A549 (cell line): ENCODE measurements at regions not wholly inside any gene's neighbourhood (a gene's known extent, or its start where the extent isn't known, plus 50 kb on each side); places are given as distances from the start of the nearest gene placed in this dataset.
A peak's percentile ranks its signal among the peaks of the same experiment; 100 is the strongest.

Experiments used
- ATAC-seq, 2 experiments: fragments of 200-7000 bp in 1 of 2; fragments of >200 bp in 1 of 2; cut with Nextera tagmentation in 1 of 2; cut with Tn5 transposase in 1 of 2; 3 replicates each; pipeline versions ENCODE4 v1.8.0 to v1.9.1; 2018 to 2020; ENCODE audit warnings: mild to moderate bottlenecking in 1 of 2, moderate library complexity in 1 of 2
- CTCF ChIA-PET: fragments of 300-600 bp; sonication (Branson Sonifier 250); formaldehyde crosslinking; extraction: SDS; loops from one replicate; lab custom pipeline; 2021; ENCODE audit warnings: antibody characterized with exemption, inconsistent platforms; lab: Yijun Ruan, JAX
- POLR2A ChIA-PET: fragments of 350-600 bp; formaldehyde crosslinking; extraction: SDS; loops from one replicate; lab custom pipeline; 2021; ENCODE audit warnings: antibody characterized with exemption, inconsistent platforms; lab: Yijun Ruan, JAX
- DNase-seq, 2 experiments: peaks; one replicate each; pipeline versions ENCODE4 v3.0.0 to v3.0.0-alpha.2; 2011 to 2016; ENCODE audit warnings: low read depth in 1 of 2, low spot score in 1 of 2
- FAIRE-seq: peaks from 2 replicates; lab custom pipeline; 2011; peaks lifted over from hg19 to GRCh38; lab: Jason Lieb, UNC
- H3K27ac ChIP-seq, 2 experiments: fragments of >200 bp; sonication (Bioruptor Twin); formaldehyde crosslinking; 3 replicates each; pipeline ENCODE4 v1.5.1; 2016 to 2017
- H3K4me1 ChIP-seq: fragments of >200 bp; sonication (Bioruptor Twin); formaldehyde crosslinking; 3 replicates; pipeline ENCODE4 v1.6.1; 2016
- H3K4me2 ChIP-seq: fragments of >200 bp; sonication (Bioruptor Twin); formaldehyde crosslinking; 3 replicates; pipeline ENCODE4 v1.6.1; 2016
- H3K4me3 ChIP-seq: fragments of >200 bp; sonication (Bioruptor Twin); formaldehyde crosslinking; 3 replicates; pipeline ENCODE4 v1.5.1; 2016
- H3K9me3 ChIP-seq: fragments of >200 bp; sonication (Bioruptor Twin); formaldehyde crosslinking; 3 replicates; pipeline ENCODE4 v1.6.1; 2016
- BHLHE40 ChIP-seq: IDR thresholded peaks from 2 replicates; pipeline ENCODE4 v1.6.1; 2012; ENCODE audit warnings: low read depth, low read length, inconsistent platforms
- CBX2 ChIP-seq: fragments of 200-600 bp; sonication (generic); IDR thresholded peaks from 2 replicates; pipeline ENCODE4 v1.6.1; 2016; ENCODE audit warnings: low read depth, mild to moderate bottlenecking, borderline replicate concordance
- CHD2 ChIP-seq: fragments of 150-350 bp; IDR thresholded peaks from 2 replicates; pipeline ENCODE4 v1.6.1; 2014; ENCODE audit warnings: low read length; ENCODE audit not compliant: partially characterized antibody
- EHF ChIP-seq: fragments of 250-450 bp; sonication (Bioruptor Pico); IDR thresholded peaks from 2 replicates; pipeline ENCODE4 v1.5.0; 2020; ENCODE audit warnings: mild to moderate bottlenecking
- EP300 ChIP-seq, 2 experiments: fragments of >200 bp; sonication (Bioruptor Twin); formaldehyde crosslinking; IDR thresholded peaks; 2 replicates in 1 of 2; 3 replicates in 1 of 2; pipeline ENCODE4 v1.6.1; 2016 to 2017
- FOSB ChIP-seq: fragments of 250-450 bp; sonication (Bioruptor Pico); IDR thresholded peaks from 2 replicates; pipeline ENCODE4 v1.5.0; 2020; ENCODE audit warnings: mild to moderate bottlenecking, moderate library complexity
- FOSL2 ChIP-seq, 2 experiments: fragments of 450-650 bp in 1 of 2; fragments of >200 bp in 1 of 2; sonication (Bioruptor Twin) in 1 of 2; formaldehyde crosslinking; IDR thresholded peaks; 2 replicates each; pipeline versions ENCODE4 v1.5.0 to v1.6.1; 2016 to 2020; ENCODE audit warnings: mild to moderate bottlenecking in 1 of 2, moderate library complexity in 1 of 2
- FOXS1 ChIP-seq: fragments of 250-450 bp; sonication (Bioruptor Pico); IDR thresholded peaks from 2 replicates; pipeline ENCODE4 v1.5.0; 2020; ENCODE audit warnings: mild to moderate bottlenecking, moderate library complexity
- JUN ChIP-seq, 2 experiments: fragments of >200 bp; sonication (Bioruptor Twin); formaldehyde crosslinking; IDR thresholded peaks; 2 replicates in 1 of 2; 3 replicates in 1 of 2; pipeline ENCODE4 v1.6.1; 2016 to 2017
- MAZ ChIP-seq: fragments of 150-350 bp; IDR thresholded peaks from 2 replicates; pipeline ENCODE4 v1.6.1; 2014; ENCODE audit warnings: antibody characterized with exemption, low read depth, low read length, borderline replicate concordance
- NFE2L2 ChIP-seq: fragments of 150-350 bp; conservative IDR thresholded peaks from 2 replicates; pipeline ENCODE4 v1.6.1; 2014; ENCODE audit warnings: low read length
- NPAS2 ChIP-seq: fragments of 250-450 bp; sonication (Bioruptor Pico); IDR thresholded peaks from 2 replicates; pipeline ENCODE4 v1.8.0; 2022; ENCODE audit warnings: mild to moderate bottlenecking, moderate library complexity, borderline replicate concordance
- POLR2A ChIP-seq: IDR thresholded peaks from 2 replicates; pipeline ENCODE4 v1.6.1; 2012; ENCODE audit warnings: mild to moderate bottlenecking, low read length
- RCOR1 ChIP-seq: fragments of 150-350 bp; IDR thresholded peaks from 2 replicates; pipeline ENCODE4 v1.6.1; 2014; ENCODE audit warnings: antibody characterized with exemption, low read length, low read depth
- RFX5 ChIP-seq: fragments of 450-650 bp; IDR thresholded peaks from 2 replicates; pipeline ENCODE4 v1.7.1; 2014; ENCODE audit warnings: antibody characterized with exemption, mild to moderate bottlenecking, moderate library complexity
- ZSCAN20 ChIP-seq: fragments of 250-450 bp; sonication (Bioruptor Pico); IDR thresholded peaks from 2 replicates; pipeline ENCODE4 v1.8.0; 2022; ENCODE audit warnings: mild to moderate bottlenecking, moderate library complexity
- WGBS: methylation state at CpG from one replicate; pipeline ENCODE4 v1.1.6; 2017; ENCODE audit errors: missing lambda C conversion rate; 5-methylcytosine and 5-hydroxymethylcytosine counted together
- TF ChIP-seq, protein P1 (sequence below): fragments of >200 bp; sonication (Bioruptor Twin); formaldehyde crosslinking; IDR thresholded peaks from 2 replicates; pipeline ENCODE4 v1.6.1; 2016
- TF ChIP-seq, protein P2 (sequence below): fragments of 200-600 bp; sonication (generic); IDR thresholded peaks from 2 replicates; pipeline ENCODE4 v1.6.1; 2016; ENCODE audit warnings: antibody characterized with exemption, mild to moderate bottlenecking, moderate library complexity
- TF ChIP-seq, protein P3 (sequence below): fragments of 450-650 bp; IDR thresholded peaks from 2 replicates; pipeline ENCODE4 v1.6.1; 2014; ENCODE audit warnings: antibody characterized with exemption
- TF ChIP-seq, protein P4 (sequence below): IDR thresholded peaks from 2 replicates; pipeline ENCODE4 v1.6.1; 2012
- TF ChIP-seq, protein P5 (sequence below): IDR thresholded peaks from 2 replicates; pipeline ENCODE4 v1.6.1; 2012
- TF ChIP-seq, protein P6 (sequence below): fragments of >200 bp; sonication (Bioruptor Twin); formaldehyde crosslinking; IDR thresholded peaks from 3 replicates; pipeline ENCODE4 v1.6.1; 2016

DNA sequence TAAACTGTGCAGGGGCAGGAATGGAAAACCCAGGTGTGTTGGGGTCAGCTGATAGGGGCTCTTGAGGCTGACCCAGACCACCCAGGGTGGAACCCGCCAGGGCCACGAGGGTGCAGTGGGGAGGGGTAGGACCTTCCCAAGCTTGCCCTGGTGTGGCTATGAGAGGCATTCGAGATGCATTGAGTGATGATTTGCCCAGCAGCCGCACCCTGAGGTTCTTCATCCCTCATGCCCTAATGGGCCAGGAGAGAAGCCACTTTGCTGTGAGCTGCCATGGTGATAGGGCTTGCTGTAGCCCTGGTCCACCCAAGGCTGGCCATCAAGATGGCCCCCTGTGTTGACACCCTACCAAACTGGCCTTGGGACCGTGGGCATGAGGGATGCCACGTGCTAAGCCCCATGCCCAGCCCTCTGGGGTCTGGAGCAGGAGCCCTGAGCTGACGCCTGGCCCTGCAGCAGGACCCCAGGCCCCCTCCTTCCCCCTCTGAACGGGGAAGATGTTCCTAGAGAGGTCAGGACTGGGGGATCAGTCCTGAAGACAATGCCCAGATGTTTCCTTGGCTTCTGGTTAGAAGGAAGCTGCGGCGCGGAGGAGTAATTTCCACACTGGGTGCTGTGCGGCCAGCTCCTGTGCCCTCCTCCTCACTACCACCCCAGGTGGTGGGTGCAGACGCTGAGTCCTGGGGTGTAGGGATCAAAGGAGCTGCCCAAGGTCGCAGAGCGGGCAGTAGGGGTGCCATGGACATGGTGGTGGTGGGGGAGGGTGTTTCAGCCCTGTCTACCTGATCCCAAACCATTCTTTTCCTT lies 122.5 kb upstream of the HDAC4 start:
- Histone ChIP-seq H3K27ac (no peak overlapping the region), H3K4me3 (no peak overlapping the region), H3K4me2 (no peak overlapping the region), H3K9me3 (no peaks in the 10 kb centered on the region), H3K4me1 (peaks cover 6% of the 10 kb centered on the region; the same call in 1 of the 3 replicates)
- TF ChIP-seq CBX2: no peak
- no peak for TF ChIP-seq BHLHE40
- no peak for TF ChIP-seq FOXS1
- no peak for TF ChIP-seq FOSB (CRISPR knock-in tag)
- TF ChIP-seq RCOR1: no peak
- ATAC-seq: no peak
- 60% methylated on average over 10 of the region's 15 CpGs for WGBS
- DNase-seq: no peak
- no peak for FAIRE-seq
- CTCF ChIA-PET: interaction anchor here (1.0 to 1.2 kb wide), 2 partner anchors 8 to 20 kb away, joined by 3 read pairs; no protein-coding TSS in a partner anchor
- POLR2A ChIA-PET: no interaction called here

DNA sequence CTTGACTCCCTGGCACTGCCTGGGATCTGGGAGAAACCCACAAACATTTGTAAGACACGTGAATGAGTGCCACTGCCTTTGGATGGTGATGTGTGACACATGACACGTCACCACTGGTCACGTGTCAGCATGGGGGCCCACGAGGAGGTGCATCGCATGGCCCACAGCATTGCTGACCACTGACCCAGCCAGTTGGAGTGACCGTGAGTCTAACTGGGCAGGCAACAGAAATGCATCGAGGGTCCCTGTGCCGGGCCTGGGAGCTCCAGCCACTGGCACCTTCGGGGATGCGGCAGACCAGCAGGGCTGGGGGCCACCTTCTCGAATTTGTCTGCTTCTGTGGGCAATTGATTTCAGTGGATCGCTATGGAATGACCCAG lies 121.9 kb upstream of the HDAC4 start:
- ChIA-PET CTCF (interaction anchor here (1.2 kb wide), 1 partner anchor 19 kb away, joined by 3 read pairs; no protein-coding TSS in a partner anchor), POLR2A (no interaction called here)

DNA sequence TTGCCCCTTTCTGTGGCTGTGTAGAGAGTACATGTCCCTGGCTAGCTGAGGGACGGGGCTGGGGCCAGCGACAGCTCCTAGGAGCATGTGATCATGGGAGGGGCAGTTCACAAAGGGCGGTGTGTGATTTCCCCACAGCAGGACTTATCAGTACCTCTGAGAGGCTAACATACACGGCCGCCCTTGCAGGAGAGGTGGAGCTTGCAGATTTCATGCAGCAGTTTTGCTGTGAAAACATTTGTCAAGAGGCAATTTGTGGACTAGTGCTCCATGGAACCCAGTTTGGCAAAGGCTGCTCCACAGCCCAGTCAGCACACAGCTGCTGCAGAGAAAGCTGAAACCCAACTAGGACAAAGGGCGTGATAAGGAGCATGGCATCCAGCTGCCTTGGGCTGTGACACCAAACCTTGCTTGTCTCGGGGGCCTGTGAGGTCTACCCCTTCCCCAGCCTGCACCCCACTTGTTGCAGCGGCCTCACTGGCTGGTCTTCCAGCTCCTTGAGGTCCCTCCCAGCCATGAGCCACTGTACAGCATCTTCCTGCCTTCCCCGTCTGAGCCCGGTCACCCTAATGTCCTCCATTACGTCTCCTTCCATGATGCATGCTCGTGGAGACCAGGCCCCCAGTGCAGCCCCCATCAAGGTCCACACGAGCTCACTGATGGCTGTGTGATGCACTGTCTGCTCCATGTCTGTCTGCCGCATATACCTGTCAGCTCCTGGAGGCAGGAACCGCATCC lies 121.4 kb upstream of the HDAC4 start:
- CTCF ChIA-PET: interaction anchor here (1.2 kb wide), 1 partner anchor 19 kb away, joined by 3 read pairs; no protein-coding TSS in a partner anchor
- POLR2A ChIA-PET: no interaction called here
- Histone ChIP-seq H3K4me2 (no peak overlapping the region), H3K27ac (no peak overlapping the region), H3K4me1 (peaks cover 6% of the 10 kb centered on the region; the same call in 1 of the 3 replicates), H3K4me3 (no peak overlapping the region), H3K9me3 (no peaks in the 10 kb centered on the region)
- TF ChIP-seq, protein P1, sequence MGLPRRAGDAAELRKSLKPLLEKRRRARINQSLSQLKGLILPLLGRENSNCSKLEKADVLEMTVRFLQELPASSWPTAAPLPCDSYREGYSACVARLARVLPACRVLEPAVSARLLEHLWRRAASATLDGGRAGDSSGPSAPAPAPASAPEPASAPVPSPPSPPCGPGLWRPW: no peak
- TF ChIP-seq, protein P2, sequence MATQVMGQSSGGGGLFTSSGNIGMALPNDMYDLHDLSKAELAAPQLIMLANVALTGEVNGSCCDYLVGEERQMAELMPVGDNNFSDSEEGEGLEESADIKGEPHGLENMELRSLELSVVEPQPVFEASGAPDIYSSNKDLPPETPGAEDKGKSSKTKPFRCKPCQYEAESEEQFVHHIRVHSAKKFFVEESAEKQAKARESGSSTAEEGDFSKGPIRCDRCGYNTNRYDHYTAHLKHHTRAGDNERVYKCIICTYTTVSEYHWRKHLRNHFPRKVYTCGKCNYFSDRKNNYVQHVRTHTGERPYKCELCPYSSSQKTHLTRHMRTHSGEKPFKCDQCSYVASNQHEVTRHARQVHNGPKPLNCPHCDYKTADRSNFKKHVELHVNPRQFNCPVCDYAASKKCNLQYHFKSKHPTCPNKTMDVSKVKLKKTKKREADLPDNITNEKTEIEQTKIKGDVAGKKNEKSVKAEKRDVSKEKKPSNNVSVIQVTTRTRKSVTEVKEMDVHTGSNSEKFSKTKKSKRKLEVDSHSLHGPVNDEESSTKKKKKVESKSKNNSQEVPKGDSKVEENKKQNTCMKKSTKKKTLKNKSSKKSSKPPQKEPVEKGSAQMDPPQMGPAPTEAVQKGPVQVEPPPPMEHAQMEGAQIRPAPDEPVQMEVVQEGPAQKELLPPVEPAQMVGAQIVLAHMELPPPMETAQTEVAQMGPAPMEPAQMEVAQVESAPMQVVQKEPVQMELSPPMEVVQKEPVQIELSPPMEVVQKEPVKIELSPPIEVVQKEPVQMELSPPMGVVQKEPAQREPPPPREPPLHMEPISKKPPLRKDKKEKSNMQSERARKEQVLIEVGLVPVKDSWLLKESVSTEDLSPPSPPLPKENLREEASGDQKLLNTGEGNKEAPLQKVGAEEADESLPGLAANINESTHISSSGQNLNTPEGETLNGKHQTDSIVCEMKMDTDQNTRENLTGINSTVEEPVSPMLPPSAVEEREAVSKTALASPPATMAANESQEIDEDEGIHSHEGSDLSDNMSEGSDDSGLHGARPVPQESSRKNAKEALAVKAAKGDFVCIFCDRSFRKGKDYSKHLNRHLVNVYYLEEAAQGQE: no peak
- ATAC-seq (no peak), DNase-seq (no peak), FAIRE-seq (no peak)
- 45% methylated on average over 13 of the region's 15 CpGs for WGBS

More for the DNA sequence above, 121.9 kb upstream of the HDAC4 start:
- H3K4me1 ChIP-seq: peaks cover 6% of the 10 kb centered on the region; the same call in 1 of the 3 replicates
- DNase-seq (no peak), ATAC-seq (no peak), FAIRE-seq (no peak)
- H3K4me3 ChIP-seq: no peak overlapping the region
- H3K9me3 ChIP-seq: no peaks in the 10 kb centered on the region
- WGBS: 29% methylated on average over 5 of the region's 12 CpGs
- H3K4me2 ChIP-seq: no peak overlapping the region
- TF ChIP-seq, protein P3, sequence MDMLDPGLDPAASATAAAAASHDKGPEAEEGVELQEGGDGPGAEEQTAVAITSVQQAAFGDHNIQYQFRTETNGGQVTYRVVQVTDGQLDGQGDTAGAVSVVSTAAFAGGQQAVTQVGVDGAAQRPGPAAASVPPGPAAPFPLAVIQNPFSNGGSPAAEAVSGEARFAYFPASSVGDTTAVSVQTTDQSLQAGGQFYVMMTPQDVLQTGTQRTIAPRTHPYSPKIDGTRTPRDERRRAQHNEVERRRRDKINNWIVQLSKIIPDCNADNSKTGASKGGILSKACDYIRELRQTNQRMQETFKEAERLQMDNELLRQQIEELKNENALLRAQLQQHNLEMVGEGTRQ: peak; percentile 57
- TF ChIP-seq, protein P4, sequence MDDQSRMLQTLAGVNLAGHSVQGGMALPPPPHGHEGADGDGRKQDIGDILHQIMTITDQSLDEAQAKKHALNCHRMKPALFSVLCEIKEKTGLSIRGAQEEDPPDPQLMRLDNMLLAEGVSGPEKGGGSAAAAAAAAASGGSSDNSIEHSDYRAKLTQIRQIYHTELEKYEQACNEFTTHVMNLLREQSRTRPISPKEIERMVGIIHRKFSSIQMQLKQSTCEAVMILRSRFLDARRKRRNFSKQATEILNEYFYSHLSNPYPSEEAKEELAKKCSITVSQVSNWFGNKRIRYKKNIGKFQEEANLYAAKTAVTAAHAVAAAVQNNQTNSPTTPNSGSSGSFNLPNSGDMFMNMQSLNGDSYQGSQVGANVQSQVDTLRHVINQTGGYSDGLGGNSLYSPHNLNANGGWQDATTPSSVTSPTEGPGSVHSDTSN: no peak
- H3K27ac ChIP-seq: no peak overlapping the region

DNA sequence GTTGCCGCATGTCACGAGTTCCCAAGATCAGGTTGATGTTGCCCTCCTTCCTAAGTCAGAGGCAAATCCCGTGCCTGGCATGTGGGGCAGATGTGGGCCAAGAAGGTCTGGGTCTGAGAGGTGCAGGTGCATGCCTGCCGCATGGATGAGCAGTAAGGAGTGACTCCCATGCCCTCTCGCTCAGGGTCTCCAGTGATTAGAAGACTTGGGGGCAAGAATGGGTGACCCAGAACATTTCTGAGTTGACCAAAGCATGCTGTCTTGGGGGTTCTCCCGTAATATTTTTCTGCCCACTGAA lies 120.6 kb upstream of the HDAC4 start:
- no peak overlapping the region for H3K4me2 ChIP-seq
- CTCF ChIA-PET: no interaction called here
- H3K27ac ChIP-seq: no peak overlapping the region
- no peak overlapping the region for H3K4me3 ChIP-seq
- FAIRE-seq (no peak), ATAC-seq (no peak), DNase-seq (no peak)
- WGBS: 59% methylated on average over 6 of the region's 6 CpGs
- POLR2A ChIA-PET: no interaction called here
- no peaks in the 10 kb centered on the region for H3K9me3 ChIP-seq
- peaks cover 6% of the 10 kb centered on the region; the same call in 1 of the 3 replicates for H3K4me1 ChIP-seq
- TF ChIP-seq MAZ (no peak), ZSCAN20 (no peak), EP300 (IDR thresholded peaks at IDR 0.05) (no peak), EHF (no peak), JUN (IDR thresholded peaks at IDR 0.05) (no peak), NPAS2 (CRISPR knock-in tag) (no peak), BHLHE40 (no peak), NFE2L2 (no peak), FOSL2 (IDR thresholded peaks at IDR 0.05) (no peak), FOSL2 (CRISPR knock-in tag; IDR thresholded peaks at IDR 0.05) (no peak), CHD2 (no peak), POLR2A (no peak), RFX5 (no peak)
- TF ChIP-seq, protein P5, sequence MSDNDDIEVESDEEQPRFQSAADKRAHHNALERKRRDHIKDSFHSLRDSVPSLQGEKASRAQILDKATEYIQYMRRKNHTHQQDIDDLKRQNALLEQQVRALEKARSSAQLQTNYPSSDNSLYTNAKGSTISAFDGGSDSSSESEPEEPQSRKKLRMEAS: no peak
- TF ChIP-seq, protein P6, sequence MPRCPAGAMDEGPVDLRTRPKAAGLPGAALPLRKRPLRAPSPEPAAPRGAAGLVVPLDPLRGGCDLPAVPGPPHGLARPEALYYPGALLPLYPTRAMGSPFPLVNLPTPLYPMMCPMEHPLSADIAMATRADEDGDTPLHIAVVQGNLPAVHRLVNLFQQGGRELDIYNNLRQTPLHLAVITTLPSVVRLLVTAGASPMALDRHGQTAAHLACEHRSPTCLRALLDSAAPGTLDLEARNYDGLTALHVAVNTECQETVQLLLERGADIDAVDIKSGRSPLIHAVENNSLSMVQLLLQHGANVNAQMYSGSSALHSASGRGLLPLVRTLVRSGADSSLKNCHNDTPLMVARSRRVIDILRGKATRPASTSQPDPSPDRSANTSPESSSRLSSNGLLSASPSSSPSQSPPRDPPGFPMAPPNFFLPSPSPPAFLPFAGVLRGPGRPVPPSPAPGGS: no peak
